Activated T-helper 17 cell treated with anti-CD3 and anti-CD28 coated beads, Interleukin-2, amount 50 U/mL, for 72 hours (primary cell): ENCODE measurements at regions not wholly inside any gene's neighbourhood (a gene's known extent, or its start where the extent isn't known, plus 50 kb on each side); places are given as distances from the start of the nearest gene placed in this dataset.

Experiments used
- ATAC-seq: fragments of 150-1000 bp; cut with Tn5 transposase; replicated peaks from 2 replicates; pipeline ENCODE4 v1.10.0; 2021; ENCODE audit warnings: mild to moderate bottlenecking, moderate library complexity
- H3K27ac Mint-ChIP-seq: one replicate; pipeline ENCODE4 v1.8.0; 2022; ENCODE audit warnings: mixed read lengths
- H3K27me3 Mint-ChIP-seq: one replicate; pipeline ENCODE4 v1.8.0; 2022; ENCODE audit warnings: mixed read lengths
- H3K36me3 Mint-ChIP-seq: one replicate; pipeline ENCODE4 v1.8.0; 2022; ENCODE audit warnings: low read depth, mild to moderate bottlenecking, mixed read lengths
- H3K4me1 Mint-ChIP-seq: one replicate; pipeline ENCODE4 v1.8.0; 2022; ENCODE audit warnings: mixed read lengths
- H3K4me3 Mint-ChIP-seq: one replicate; pipeline ENCODE4 v1.8.0; 2022; ENCODE audit warnings: mild to moderate bottlenecking, mixed read lengths
- H3K9me3 Mint-ChIP-seq: one replicate; pipeline ENCODE4 v1.8.0; 2022; ENCODE audit warnings: mixed read lengths

DNA sequence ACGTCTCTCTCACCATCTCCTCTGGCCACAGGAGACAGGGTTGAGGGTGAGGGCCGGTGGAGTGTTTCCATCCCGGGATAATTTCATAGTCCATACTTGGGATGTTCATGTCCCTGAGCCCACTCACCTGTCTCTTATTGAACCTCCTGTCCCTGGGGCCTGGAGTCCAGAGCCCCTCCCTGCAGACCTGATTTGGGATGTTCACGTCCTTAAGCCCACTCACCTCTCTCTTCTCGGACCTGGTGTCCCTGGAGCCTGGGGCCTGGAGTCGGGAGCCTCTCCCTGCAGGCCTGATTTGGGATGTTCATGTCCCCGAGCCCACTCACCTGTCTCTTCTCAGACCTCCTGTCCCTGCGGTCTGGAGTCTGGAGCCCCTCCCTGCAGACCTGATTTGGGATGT, 868.2 kb downstream of the BRD1 start:
- Mint-ChIP-seq H3K9me3 (no peaks in the 10 kb centered on the region), H3K27ac (no peak overlapping the region), H3K36me3 (no peaks in the 10 kb centered on the region), H3K27me3 (peaks cover 25% of the 10 kb centered on the region), H3K4me1 (no peaks in the 10 kb centered on the region), H3K4me3 (no peak overlapping the region)
- no peak for ATAC-seq

DNA sequence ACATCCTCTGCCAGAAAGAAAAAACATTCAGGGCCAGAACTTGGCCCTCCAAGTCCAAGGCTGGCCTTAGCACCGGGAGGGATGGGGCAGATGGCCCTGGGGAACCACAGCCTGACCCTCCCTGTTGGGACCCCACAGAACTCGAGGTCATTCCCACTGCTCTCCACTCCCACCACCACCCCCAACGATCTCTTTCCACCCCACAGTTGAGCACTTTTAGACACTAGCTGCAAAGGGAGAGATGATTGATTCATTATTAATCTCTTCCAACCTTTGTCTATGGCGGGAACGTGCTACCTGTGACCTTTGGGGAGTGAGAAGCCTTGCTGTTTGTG, 869.7 kb downstream of the BRD1 start:
- Mint-ChIP-seq H3K4me1 (no peaks in the 10 kb centered on the region), H3K27ac (no peak overlapping the region), H3K9me3 (no peaks in the 10 kb centered on the region), H3K36me3 (no peaks in the 10 kb centered on the region), H3K4me3 (no peak overlapping the region), H3K27me3 (peaks cover 15% of the 10 kb centered on the region)
- no peak for ATAC-seq

DNA sequence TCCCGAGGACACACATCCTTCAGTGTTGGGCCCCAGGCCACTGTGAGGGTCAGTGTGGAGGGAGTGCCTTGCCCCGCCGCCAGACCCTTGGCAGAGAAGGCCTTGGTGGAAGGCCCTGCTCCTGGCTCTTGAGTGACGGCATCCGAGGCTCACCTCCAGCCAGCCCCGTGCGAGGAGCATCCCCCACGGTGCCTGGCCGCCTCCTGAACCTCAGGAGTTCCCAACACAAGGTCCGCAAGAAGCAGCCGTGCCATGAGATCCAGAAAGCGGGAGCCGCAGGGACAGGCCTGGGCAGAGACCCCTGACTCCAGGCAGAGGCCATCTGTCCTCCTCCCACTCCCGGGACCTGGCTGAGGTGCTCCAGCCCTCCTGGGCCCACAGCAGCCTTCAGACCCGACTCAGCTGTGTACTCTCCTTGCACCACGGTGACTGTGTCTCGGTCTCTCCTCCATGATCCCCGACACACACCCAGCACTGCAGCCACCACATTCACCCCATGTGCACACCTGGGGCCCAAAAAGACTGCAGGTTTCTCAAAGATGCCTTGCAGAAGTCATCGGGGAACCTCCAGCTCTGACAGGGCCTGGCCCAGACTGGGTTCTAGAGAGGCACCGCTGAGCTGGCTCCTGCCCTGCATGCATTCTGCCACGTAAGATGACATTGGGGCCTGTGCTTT, 870.2 kb downstream of the BRD1 start:
- no peaks in the 10 kb centered on the region for H3K4me1 Mint-ChIP-seq
- H3K27ac Mint-ChIP-seq = no peak overlapping the region
- H3K4me3 Mint-ChIP-seq = no peak overlapping the region
- no peaks in the 10 kb centered on the region for H3K9me3 Mint-ChIP-seq
- H3K36me3 Mint-ChIP-seq = no peaks in the 10 kb centered on the region
- H3K27me3 Mint-ChIP-seq = peaks cover 12% of the 10 kb centered on the region
- ATAC-seq = no peak

DNA sequence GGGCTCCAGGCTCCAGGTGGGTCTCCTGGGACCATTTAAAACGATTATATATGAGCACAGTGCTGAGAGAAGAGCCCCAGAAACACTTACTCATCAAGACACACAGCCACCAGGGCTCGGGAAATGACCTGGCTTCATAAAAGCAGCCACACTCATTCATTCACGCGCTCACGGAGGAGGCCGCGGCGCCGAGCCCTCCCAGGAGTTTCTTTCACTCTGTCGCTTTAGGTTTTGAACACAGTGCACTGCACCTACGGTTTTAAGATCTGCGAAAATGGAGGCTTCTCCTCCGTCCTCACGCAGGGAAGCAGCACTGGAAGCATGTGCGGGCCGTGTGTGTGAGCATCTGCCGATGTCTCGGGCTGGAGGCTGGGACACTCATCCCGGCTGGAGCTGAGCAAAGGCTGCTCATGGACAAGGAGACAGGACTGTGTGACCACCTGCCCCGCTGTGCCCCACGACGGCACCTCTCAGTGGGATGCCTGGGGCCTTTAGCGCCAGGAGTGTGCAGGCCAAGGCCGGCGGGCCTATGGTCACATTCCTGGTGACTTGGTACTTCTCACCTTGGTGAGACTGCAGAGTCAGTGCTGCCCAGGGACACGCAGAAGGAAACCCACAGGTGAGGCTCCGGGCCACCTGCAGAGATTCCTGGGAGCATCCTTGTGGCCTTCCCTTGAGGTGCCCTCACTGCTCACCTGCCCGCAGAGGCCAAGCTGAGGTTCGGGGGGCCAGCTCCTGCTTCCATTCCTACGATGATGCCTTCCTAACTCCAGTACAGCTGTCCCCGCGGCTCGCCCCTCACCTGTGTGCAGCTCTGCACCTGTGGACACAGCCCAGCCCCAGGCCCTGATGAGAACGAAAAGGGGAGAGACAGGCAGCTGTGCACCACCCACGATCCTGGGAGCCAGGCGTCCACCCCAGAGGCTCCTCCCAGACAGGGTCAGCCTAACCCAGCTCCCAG, 872.0 kb downstream of the BRD1 start:
- Mint-ChIP-seq H3K4me1 (no peaks in the 10 kb centered on the region), H3K36me3 (no peaks in the 10 kb centered on the region), H3K4me3 (no peak overlapping the region), H3K27ac (no peak overlapping the region), H3K27me3 (peaks cover 5% of the 10 kb centered on the region), H3K9me3 (no peaks in the 10 kb centered on the region)
- no peak for ATAC-seq

DNA sequence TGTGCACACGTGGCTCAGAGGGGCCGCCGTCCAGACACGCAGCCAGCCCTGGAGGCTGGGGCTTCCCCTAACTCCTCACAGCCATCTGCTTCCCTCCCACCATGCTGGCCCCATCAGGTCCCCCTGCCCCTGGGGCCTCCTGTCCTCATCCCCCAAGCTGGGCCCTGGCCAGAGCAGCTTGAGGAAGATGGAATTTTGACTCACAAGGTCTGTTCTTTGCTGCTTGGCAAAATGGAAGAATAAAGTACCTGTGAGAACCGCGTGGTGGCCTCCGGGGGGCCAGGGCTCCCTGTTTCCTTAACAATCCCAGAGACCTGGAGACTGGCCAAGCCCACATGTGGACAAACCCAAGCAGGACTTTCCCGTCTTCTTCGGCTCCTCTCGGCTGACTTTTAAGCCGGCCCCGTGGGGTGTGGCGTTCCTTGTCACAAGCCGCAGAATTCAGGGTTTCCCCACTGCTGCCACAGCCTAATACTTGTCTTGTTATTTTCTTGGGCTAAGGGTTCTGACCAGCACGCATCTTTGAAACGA, 872.8 kb downstream of the BRD1 start:
- Mint-ChIP-seq H3K4me3 (no peak overlapping the region), H3K4me1 (no peaks in the 10 kb centered on the region), H3K27me3 (peaks cover 6% of the 10 kb centered on the region), H3K27ac (no peak overlapping the region), H3K36me3 (no peaks in the 10 kb centered on the region), H3K9me3 (no peaks in the 10 kb centered on the region)
- ATAC-seq = no peak

DNA sequence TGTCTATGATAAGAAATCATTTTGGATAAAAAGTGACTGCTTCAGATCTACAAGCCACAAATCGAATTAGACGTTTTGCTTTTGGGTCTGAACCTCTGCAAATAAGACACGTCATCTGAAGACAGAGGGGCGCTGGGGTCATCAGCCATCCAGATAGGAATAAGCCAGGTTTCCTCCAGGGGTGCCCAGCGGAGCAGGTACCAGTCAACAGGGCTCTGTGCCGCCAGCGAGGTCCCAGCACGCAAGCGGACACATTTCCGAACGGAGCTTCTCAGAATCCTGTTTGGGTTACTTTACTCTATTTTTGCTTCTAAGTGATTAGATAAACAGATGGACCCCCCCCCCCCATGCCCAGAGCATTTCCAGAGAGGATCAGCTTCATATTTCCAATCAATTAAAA, 873.8 kb downstream of the BRD1 start:
- H3K4me3 Mint-ChIP-seq = no peak overlapping the region
- H3K36me3 Mint-ChIP-seq = no peaks in the 10 kb centered on the region
- ATAC-seq = no peak
- peaks cover 10% of the 10 kb centered on the region for H3K27me3 Mint-ChIP-seq
- H3K9me3 Mint-ChIP-seq = no peaks in the 10 kb centered on the region
- no peak overlapping the region for H3K27ac Mint-ChIP-seq
- H3K4me1 Mint-ChIP-seq = no peaks in the 10 kb centered on the region

DNA sequence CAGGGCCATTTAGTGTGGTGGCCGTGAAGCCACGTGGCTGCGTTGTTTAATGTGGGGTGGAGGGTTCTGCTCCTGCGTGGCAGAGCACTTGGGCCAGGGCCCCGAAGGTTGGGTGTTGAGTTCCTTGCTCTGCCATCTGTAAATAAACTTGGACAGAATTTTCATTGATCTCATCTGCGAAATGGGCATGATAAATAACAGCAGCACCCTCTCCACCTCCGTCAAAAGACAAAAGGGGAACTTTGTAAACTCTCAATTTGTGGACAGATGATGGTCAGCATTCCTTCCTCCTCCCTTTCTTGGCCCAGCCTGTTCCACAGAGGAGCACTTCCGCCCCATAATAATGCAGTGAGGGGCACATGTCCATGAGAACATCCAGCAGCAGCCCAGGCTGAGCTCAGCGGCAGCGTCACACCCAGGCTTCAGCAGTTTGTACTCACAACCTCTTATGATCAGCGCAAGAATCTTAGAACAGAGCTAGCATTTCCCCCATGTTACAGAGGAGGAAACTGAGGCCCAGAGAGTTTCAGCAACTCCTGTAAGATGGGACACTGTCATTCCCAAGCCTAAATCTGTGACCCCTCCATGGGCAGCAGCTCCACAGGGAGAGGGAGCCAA, 874.5 kb downstream of the BRD1 start:
- Mint-ChIP-seq H3K27ac (no peak overlapping the region), H3K9me3 (no peaks in the 10 kb centered on the region), H3K4me1 (no peaks in the 10 kb centered on the region), H3K4me3 (no peak overlapping the region), H3K27me3 (peaks cover 7% of the 10 kb centered on the region), H3K36me3 (no peaks in the 10 kb centered on the region)
- ATAC-seq = no peak

DNA sequence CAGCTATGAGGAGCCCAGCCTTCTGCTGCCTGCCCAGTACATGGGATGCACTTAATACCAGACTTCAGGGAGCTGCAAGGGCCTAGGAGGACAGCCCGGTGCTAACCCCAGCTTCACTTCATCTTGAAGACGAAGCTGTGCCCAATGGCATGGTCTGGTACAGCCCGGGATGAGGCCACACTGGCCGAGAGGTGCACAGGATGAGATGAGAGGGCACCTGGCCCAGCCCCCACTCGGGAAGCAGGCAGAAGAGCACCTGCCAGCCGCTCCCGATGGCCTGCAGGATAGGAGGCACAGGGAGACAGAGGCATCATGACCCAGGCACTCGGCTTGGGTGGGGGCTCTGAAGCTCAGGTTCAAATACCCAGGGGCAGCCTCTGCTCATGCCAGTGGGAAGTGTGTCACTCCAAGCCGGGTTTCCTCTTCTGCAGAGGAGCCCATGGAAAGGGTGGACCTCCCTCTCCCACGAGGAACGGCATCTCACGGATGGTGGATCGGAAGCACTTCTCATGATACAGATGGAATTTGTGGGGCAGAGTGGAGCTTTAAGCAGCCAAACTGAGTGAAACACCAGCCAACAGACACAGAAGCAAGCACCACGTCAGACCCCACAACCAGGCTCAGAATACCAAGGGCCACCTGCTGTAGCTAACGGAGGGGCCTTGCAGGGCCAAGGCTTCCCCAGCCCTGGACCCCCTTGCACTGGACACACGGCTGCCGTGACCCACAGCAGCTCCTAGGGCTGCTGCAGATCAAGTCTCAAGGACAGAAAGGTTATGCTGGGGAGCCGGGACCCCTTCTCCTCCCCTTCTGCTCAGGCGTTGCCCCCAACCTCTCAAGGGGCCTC, 875.2 kb downstream of the BRD1 start:
- Mint-ChIP-seq H3K36me3 (no peaks in the 10 kb centered on the region), H3K4me1 (no peaks in the 10 kb centered on the region), H3K27ac (no peak overlapping the region), H3K27me3 (peaks cover 5% of the 10 kb centered on the region), H3K4me3 (no peak overlapping the region), H3K9me3 (no peaks in the 10 kb centered on the region)
- ATAC-seq = no peak

DNA sequence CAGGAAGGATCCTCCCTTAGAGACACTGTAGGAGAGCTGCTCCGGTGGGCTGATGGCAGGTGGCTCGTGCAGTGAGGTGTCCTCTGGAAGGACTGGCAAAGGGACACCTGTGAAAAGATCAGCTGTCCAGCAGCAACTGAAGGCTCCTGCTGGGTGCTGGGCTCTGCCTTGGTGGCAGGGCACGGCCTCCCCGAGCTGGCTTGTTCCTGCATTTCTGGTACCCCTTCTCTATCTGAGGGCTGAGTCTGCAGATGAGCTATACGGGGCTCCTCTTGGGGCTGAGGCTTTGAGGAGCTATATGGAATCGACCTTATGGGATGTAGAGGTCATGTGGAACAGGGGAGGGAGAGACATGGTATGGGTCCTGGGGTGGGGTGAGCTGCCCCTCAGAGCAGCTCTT, 875.8 kb downstream of the BRD1 start:
- H3K4me3 Mint-ChIP-seq = no peak overlapping the region

DNA sequence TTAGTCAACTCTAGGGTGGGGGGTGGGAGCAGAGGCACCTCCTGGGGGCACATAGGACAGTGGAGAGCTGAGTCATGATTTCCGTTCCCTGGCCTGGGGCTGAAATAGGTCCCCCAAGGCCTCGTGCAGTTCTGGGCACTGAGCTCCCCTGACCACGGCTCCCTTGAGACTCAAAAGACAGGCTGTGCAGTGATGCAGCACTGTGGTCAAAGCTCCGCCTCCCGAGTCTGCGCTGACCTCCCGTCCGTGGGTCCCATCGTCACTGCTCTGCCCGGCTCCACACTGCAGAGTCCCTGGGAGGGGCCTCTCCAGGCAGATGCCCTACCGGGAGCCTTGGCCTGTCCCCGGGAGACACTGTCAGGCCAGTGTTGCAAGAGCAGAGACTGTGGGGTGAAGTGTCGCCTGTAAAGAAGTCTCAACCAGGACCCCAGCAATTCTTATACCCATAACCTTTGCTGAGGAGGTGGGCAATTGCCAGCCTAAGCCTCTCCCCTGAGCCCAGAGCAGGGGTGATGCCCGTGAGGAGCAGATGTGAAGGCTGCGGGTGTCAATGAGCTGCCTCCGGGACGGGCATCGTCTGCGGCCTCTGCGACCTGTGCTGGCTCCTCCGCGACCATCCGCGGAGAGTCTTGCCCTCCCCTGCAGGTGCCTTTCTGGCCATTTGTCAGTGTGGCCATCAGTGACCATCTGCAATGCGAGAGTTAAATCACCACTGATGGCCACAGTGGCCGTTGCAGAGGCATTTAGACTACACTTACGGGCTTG, 877.3 kb downstream of the BRD1 start:
- Mint-ChIP-seq H3K4me3 (no peak overlapping the region), H3K27ac (no peak overlapping the region), H3K36me3 (no peaks in the 10 kb centered on the region), H3K9me3 (no peaks in the 10 kb centered on the region), H3K27me3 (peaks cover 5% of the 10 kb centered on the region), H3K4me1 (no peaks in the 10 kb centered on the region)
- no peak for ATAC-seq

More for the DNA sequence above, 875.8 kb downstream of the BRD1 start:
- no peaks in the 10 kb centered on the region for H3K4me1 Mint-ChIP-seq
- no peaks in the 10 kb centered on the region for H3K9me3 Mint-ChIP-seq
- ATAC-seq = no peak
- no peaks in the 10 kb centered on the region for H3K36me3 Mint-ChIP-seq
- H3K27ac Mint-ChIP-seq = no peak overlapping the region
- peaks cover 5% of the 10 kb centered on the region for H3K27me3 Mint-ChIP-seq

DNA sequence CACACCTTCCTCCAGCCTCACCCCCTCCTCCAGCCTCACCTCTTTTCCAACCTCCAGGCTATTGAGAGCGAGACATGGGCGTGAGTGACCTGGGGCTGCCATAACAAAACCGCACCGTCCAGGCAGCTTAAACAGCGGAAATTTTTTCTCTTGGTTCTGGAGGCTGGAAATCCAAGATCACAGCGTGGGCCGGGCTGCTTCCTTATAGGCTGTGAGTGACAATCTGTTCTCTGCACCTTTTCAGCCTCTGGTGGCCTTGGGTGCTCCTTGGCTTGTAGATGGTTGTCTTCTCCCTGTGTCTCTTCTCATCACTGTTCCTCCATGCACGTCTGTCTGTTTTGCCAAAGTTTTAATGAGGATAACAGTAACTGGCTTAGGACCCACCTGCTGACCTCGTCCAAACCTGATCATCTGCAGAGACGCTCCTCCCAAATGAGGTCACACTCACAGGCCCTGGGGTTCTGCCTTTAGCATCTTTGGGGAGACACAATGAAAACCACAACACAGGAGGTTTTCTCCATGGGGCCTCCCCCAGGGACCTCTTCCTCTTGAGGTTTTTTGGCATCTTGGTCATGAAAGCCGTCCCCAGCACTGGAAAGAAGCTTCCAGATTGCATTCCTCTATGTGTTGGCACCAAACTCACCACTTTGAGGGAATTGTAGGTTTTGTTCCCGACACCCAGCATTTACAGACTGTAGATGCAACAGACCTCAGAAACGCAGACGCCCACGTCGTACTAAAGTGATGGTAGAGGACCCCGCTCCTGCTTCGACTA, 878.1 kb downstream of the BRD1 start:
- no peak overlapping the region for H3K4me3 Mint-ChIP-seq
- no peaks in the 10 kb centered on the region for H3K36me3 Mint-ChIP-seq
- H3K9me3 Mint-ChIP-seq = no peaks in the 10 kb centered on the region
- H3K4me1 Mint-ChIP-seq = no peaks in the 10 kb centered on the region
- H3K27me3 Mint-ChIP-seq = peaks cover 5% of the 10 kb centered on the region
- ATAC-seq = no peak
- no peak overlapping the region for H3K27ac Mint-ChIP-seq

DNA sequence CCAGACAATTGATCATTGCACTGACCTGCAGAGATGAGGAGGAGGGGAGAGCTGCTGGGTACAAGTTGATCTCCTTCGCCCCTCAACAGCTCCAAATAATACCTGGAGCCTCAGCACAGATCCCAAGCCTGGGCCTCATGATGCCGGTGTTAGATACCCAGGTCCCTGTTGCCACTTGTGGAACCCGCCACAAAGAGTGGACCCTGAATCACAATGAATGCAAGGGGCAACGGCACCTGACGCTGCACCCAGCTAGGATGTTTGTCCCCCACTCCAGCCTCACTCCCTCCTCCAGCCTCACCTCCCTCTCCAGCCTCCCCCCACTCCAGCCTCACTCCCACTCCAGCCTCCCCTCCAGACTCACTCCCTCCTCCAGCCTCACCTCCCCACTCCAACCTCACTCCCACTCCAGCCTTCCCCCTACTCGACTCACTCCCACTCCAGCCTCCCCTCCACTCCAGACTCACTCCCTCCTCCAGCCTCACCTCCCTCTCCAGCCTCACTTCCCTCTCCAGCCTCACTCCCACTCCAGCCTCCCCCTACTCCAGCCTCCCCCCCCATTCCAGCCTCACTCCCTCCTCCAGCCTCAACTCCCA, 879.0 kb downstream of the BRD1 start:
- no peak for ATAC-seq
- H3K27me3 Mint-ChIP-seq = peaks cover 5% of the 10 kb centered on the region
- H3K9me3 Mint-ChIP-seq = no peaks in the 10 kb centered on the region
- no peak overlapping the region for H3K4me3 Mint-ChIP-seq
- H3K27ac Mint-ChIP-seq = no peak overlapping the region
- H3K36me3 Mint-ChIP-seq = no peaks in the 10 kb centered on the region
- no peaks in the 10 kb centered on the region for H3K4me1 Mint-ChIP-seq

DNA sequence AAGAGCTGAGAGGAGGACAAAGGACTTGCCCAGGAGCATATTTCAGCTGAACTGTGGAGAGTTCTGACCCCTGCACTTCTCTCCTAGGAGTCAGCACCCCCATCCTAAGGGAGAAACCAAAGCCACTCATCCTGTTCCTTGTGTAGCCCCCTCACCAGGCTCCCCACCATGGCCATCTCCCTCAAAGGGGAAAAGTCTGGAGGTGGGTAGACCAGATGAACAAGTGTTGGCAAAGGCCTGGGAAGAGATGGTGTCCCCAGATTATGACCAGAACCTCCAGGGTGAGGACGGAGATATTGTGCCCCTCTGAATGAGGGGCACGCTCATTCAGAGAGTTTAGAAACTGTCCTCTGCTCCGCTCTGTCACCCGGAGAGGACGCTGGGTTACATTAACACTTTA, 880.0 kb downstream of the BRD1 start:
- Mint-ChIP-seq H3K27me3 (peaks cover 5% of the 10 kb centered on the region), H3K27ac (no peak overlapping the region), H3K9me3 (no peaks in the 10 kb centered on the region), H3K36me3 (no peaks in the 10 kb centered on the region), H3K4me3 (no peak overlapping the region), H3K4me1 (no peaks in the 10 kb centered on the region)
- no peak for ATAC-seq
